Activated CD4-positive, alpha-beta T cell treated with anti-CD3 and anti-CD28 coated beads, Interleukin-2, amount 10 ng/mL, durations not matched to agents 7 days and 5 days (primary cell): ENCODE measurements at regions not wholly inside any gene's neighbourhood (a gene's known extent, or its start where the extent isn't known, plus 50 kb on each side); places are given as distances from the start of the nearest gene placed in this dataset.
"Not testable (repeated sequence)": the region's sequence is repeated elsewhere in the genome, so short reads cannot be mapped to it uniquely, and the experiment has no call there.

Experiments
- CTCF ChIA-PET: fragments of 350-600 bp; sonication (Branson Sonifier 250); formaldehyde crosslinking; loops from one replicate; lab custom pipeline; 2021; ENCODE audit warnings: antibody characterized with exemption; lab: Charles Lee
- POLR2A ChIA-PET: fragments of 350-600 bp; sonication (Branson Sonifier 250); formaldehyde crosslinking; loops from one replicate; lab custom pipeline; 2021; ENCODE audit warnings: antibody characterized with exemption; lab: Charles Lee
- DNase-seq: peaks from one replicate; pipeline ENCODE4 v3.0.0-alpha.2; 2020
- H3K27ac Mint-ChIP-seq: one replicate; pipeline ENCODE4 v1.8.0; 2021; ENCODE audit warnings: mild to moderate bottlenecking, moderate library complexity, mixed read lengths
- H3K27me3 Mint-ChIP-seq: one replicate; pipeline ENCODE4 v1.8.0; 2021; ENCODE audit warnings: mixed read lengths
- H3K36me3 Mint-ChIP-seq: one replicate; pipeline ENCODE4 v1.8.0; 2021; ENCODE audit warnings: low read depth, mixed read lengths
- H3K4me1 Mint-ChIP-seq: one replicate; pipeline ENCODE4 v1.8.0; 2021; ENCODE audit warnings: mixed read lengths
- H3K4me3 Mint-ChIP-seq: one replicate; pipeline ENCODE4 v1.8.0; 2021; ENCODE audit warnings: mild to moderate bottlenecking, moderate library complexity, mixed read lengths
- H3K9me3 Mint-ChIP-seq: one replicate; pipeline ENCODE4 v1.8.0; 2021; ENCODE audit warnings: mixed read lengths

- Mint-ChIP-seq H3K4me3 (no peak overlapping the region), H3K9me3 (peaks cover 6% of the 10 kb centered on the region), H3K27ac (no peak overlapping the region), H3K4me1 (peaks cover 9% of the 10 kb centered on the region), H3K27me3 (peaks cover 4% of the 10 kb centered on the region), H3K36me3 (peaks cover 2% of the 10 kb centered on the region)
- POLR2A ChIA-PET: interaction anchor here (0.6 kb wide), 1 partner anchor 44 kb away, joined by 3 read pairs; no protein-coding TSS in a partner anchor
- DNase-seq: no peak
- CTCF ChIA-PET: interaction anchor here (1.6 to 1.9 kb wide), 2 partner anchors 11 to 38 kb away, joined by 3 to 5 read pairs; no protein-coding TSS in a partner anchor
These were observed 109.6 kb upstream of the SP4 start for GRCh38 chr7:21317966-21318915.

GRCh38 chr7:21318916-21319270 lies 109.0 kb upstream of the SP4 start:
- Mint-ChIP-seq H3K4me1 (peaks cover 9% of the 10 kb centered on the region), H3K27me3 (peaks cover 4% of the 10 kb centered on the region), H3K27ac (no peak overlapping the region), H3K9me3 (peaks cover 8% of the 10 kb centered on the region), H3K4me3 (no peak overlapping the region), H3K36me3 (peaks cover 2% of the 10 kb centered on the region)
- POLR2A ChIA-PET: interaction anchor here (0.6 kb wide), 1 partner anchor 45 kb away, joined by 3 read pairs; no protein-coding TSS in a partner anchor
- no peak for DNase-seq
- CTCF ChIA-PET: interaction anchor here (1.6 to 1.9 kb wide), 2 partner anchors 11 to 38 kb away, joined by 3 to 5 read pairs; no protein-coding TSS in a partner anchor

DNA sequence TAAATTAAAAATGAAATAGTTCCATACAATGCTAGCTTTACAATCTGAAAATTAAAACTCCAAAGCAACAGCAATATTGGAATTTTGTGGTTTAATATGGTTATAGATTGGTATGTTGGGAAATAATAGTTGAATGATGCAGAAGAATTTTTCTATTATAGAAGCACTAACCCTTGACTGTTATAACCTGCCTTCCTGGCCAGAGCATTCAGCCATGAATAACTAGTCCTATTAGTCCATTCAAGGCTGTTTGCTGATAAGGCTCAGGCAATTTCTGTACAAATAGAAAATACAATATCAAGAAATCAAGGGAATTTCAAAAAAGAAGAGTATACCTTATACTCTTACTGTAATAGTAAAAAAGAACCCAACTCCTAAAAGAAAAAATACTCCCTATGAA lies 101.6 kb upstream of the SP4 start:
- ChIA-PET POLR2A (no interaction called here), CTCF (no interaction called here)
- H3K36me3 Mint-ChIP-seq: peaks cover 19% of the 10 kb centered on the region
- no peak overlapping the region for H3K27ac Mint-ChIP-seq
- H3K27me3 Mint-ChIP-seq: no peaks in the 10 kb centered on the region
- peaks cover 30% of the 10 kb centered on the region for H3K9me3 Mint-ChIP-seq
- H3K4me3 Mint-ChIP-seq: no peak overlapping the region
- peaks cover 10% of the 10 kb centered on the region for H3K4me1 Mint-ChIP-seq
- DNase-seq: no peak

GRCh38 chr7:21326921-21327320 lies 101.0 kb upstream of the SP4 start:
- POLR2A ChIA-PET: no interaction called here

DNA sequence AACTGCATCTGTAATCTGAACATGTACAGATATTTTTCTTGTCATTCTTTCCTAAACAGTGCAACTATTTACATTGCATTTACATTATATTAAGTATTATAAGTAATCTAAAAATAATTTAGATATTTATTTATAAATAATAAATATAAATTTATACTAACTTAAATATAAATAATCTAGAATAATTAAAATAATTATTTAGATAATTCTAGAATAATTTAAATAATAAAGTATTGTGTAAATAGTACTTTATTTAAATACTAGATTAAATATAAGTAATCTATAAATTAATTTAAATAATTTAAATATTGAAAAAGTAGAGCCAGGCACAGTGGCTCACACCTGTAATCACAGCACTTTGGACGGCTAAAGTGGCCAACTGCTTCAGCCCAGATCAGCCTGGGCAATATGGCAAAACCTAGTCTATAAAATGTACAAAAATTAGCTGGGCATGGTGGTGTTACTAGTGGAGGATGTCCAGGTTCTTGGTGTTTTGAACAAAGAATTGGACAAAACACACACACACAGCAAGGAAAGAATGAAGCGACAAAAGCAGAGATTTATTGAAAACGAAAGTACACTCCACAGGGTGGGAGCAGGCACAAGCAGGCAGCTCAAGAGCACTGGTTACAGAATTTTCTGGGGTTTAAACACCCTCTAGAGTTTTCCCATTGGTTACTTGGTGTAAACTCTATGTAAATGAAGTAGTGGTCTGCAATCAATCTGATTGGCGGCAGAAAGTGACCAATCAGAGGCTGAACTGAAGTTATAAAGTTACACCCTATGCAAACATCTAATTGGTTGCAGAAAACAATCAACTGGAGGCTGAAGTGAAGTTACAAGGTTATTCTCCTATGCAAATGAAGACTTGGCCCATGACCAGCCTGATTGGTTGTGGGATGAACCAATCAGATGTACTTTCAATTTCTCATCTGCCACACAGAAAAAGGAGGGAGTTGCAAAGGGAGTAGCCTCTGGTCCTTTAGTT lies 100.2 kb upstream of the SP4 start:
- Mint-ChIP-seq H3K27me3 (peaks cover 2% of the 10 kb centered on the region), H3K27ac (no peak overlapping the region), H3K9me3 (peaks cover 30% of the 10 kb centered on the region), H3K36me3 (peaks cover 20% of the 10 kb centered on the region), H3K4me1 (peaks cover 10% of the 10 kb centered on the region), H3K4me3 (no peak overlapping the region)
- CTCF ChIA-PET: interaction anchor here (0.6 to 3.1 kb wide), 2 partner anchors 10 to 18 kb away, joined by 3 to 14 read pairs; no protein-coding TSS in a partner anchor
- DNase-seq: no peak
- POLR2A ChIA-PET: no interaction called here

More at GRCh38 chr7:21326921-21327320, 101.0 kb upstream of the SP4 start:
- no peak overlapping the region for H3K27ac Mint-ChIP-seq
- no peak overlapping the region for H3K4me3 Mint-ChIP-seq
- peaks cover 19% of the 10 kb centered on the region for H3K36me3 Mint-ChIP-seq
- no peak for DNase-seq
- peaks cover 10% of the 10 kb centered on the region for H3K4me1 Mint-ChIP-seq
- CTCF ChIA-PET: interaction anchor here (3.1 kb wide), 1 partner anchor 11 kb away, joined by 14 read pairs; no protein-coding TSS in a partner anchor
- H3K27me3 Mint-ChIP-seq: no peaks in the 10 kb centered on the region
- H3K9me3 Mint-ChIP-seq: peaks cover 30% of the 10 kb centered on the region

- Mint-ChIP-seq H3K36me3 (peaks cover 24% of the 10 kb centered on the region), H3K27ac (no peak overlapping the region), H3K4me1 (peaks cover 16% of the 10 kb centered on the region), H3K27me3 (peaks cover 2% of the 10 kb centered on the region), H3K4me3 (no peak overlapping the region), H3K9me3 (peaks cover 26% of the 10 kb centered on the region)
- ChIA-PET POLR2A (interaction anchor here (0.6 kb wide), 1 partner anchor 8 kb away, joined by 3 read pairs; no protein-coding TSS in a partner anchor), CTCF (interaction anchor here (0.5 to 1.7 kb wide), 2 partner anchors 11 to 39 kb away, joined by 3 to 5 read pairs; no protein-coding TSS in a partner anchor)
- DNase-seq: no peak
These were observed 97.3 kb upstream of the SP4 start for GRCh38 chr7:21330462-21331178.

- CTCF ChIA-PET: interaction anchor here (1.2 kb wide), 1 partner anchor 21 kb away, joined by 3 read pairs; no protein-coding TSS in a partner anchor
- H3K4me1 Mint-ChIP-seq: peaks cover 44% of the 10 kb centered on the region
- H3K9me3 Mint-ChIP-seq: peaks cover 32% of the 10 kb centered on the region
- H3K27ac Mint-ChIP-seq: no peak overlapping the region
- H3K27me3 Mint-ChIP-seq: peaks cover 2% of the 10 kb centered on the region
- H3K4me3 Mint-ChIP-seq: no peak overlapping the region
- POLR2A ChIA-PET: no interaction called here
- no peak for DNase-seq
- peaks cover 37% of the 10 kb centered on the region for H3K36me3 Mint-ChIP-seq
These were observed 93.0 kb upstream of the SP4 start for GRCh38 chr7:21334906-21335305.

- Mint-ChIP-seq H3K27ac (peak overlapping the region; percentile 12), H3K4me1 (peaks cover 61% of the 10 kb centered on the region)
- POLR2A ChIA-PET: no interaction called here
These were observed 91.1 kb upstream of the SP4 start for GRCh38 chr7:21336743-21337142.

GRCh38 chr7:21338728-21339164 lies 89.1 kb upstream of the SP4 start:
- Mint-ChIP-seq H3K27me3 (no peaks in the 10 kb centered on the region), H3K27ac (peak overlapping the region; percentile 96), H3K9me3 (peaks cover 50% of the 10 kb centered on the region), H3K4me1 (peaks cover 70% of the 10 kb centered on the region), H3K4me3 (peak overlapping the region; percentile 23), H3K36me3 (peaks cover 70% of the 10 kb centered on the region)
- CTCF ChIA-PET: interaction anchor here (0.6 to 2.7 kb wide), 10 partner anchors 9 to 115 kb away, joined by 3 to 14 read pairs (median 4); no protein-coding TSS in a partner anchor
- peak; percentile 67 for DNase-seq
- POLR2A ChIA-PET: interaction anchor here (0.6 to 1.3 kb wide), 7 partner anchors 8 to 89 kb away, joined by 3 to 9 read pairs (median 3); partner anchors contain the start of gene SP4

More at GRCh38 chr7:21336743-21337142, 91.1 kb upstream of the SP4 start:
- Mint-ChIP-seq H3K4me3 (no peak overlapping the region), H3K9me3 (peaks cover 46% of the 10 kb centered on the region), H3K36me3 (peaks cover 55% of the 10 kb centered on the region), H3K27me3 (peaks cover 2% of the 10 kb centered on the region)
- DNase-seq: no peak
- CTCF ChIA-PET: interaction anchor here (0.6 to 2.7 kb wide), 2 partner anchors 8 to 61 kb away, joined by 3 to 14 read pairs; no protein-coding TSS in a partner anchor

DNA sequence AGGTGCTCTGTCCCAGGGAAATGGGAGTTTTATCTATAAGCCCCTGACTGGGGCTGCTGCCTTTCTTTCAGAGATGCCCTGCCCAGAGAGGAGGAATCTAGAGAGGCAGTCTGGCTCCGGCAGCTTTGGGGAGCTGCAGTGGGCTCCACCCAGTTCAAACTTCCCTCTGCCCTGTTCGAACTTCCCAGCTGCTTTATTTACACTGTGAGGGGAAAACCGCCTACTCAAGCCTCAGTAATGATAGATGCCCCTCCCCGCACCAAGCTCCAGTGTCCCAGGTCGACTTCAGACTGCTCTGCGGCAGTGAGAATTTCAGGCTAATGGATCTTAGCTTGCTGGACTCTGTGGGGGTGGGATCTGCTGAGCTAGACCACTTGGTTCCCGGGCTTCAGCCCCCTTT lies 83.0 kb upstream of the SP4 start:
- DNase-seq, H3K4me3 Mint-ChIP-seq, H3K27me3 Mint-ChIP-seq, POLR2A ChIA-PET: not testable (repeated sequence)
- Mint-ChIP-seq H3K36me3 (peaks cover 57% of the 10 kb centered on the region), H3K4me1 (peaks cover 32% of the 10 kb centered on the region), H3K27ac (peak overlapping the region; percentile 46), H3K9me3 (peaks cover 40% of the 10 kb centered on the region)
- CTCF ChIA-PET: interaction anchor here (1.1 to 2.1 kb wide), 2 partner anchors 14 to 89 kb away, joined by 3 to 5 read pairs; no protein-coding TSS in a partner anchor

DNA sequence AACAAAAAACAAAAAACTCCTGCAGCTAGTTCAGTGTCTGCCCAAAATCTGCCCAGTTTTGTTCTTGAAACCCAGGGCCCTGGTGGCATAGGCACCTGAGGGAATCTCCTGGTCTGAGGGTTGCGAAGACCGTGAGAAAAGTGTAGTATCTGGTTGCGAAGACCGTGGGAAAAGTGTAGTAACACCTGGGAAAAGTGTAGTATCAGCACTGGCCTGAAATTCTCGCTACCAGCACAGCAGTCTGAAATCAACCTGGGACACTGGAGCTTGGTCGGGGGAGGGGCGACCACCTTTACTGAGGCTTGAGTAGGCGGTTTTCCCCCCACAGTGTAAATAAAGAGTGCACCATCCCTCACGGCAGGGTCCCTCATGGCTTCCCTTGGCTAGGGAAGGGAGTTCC lies 82.5 kb upstream of the SP4 start:
- H3K9me3 Mint-ChIP-seq: peaks cover 36% of the 10 kb centered on the region
- H3K4me1 Mint-ChIP-seq: peaks cover 27% of the 10 kb centered on the region
- POLR2A ChIA-PET: no interaction called here

More for the DNA sequence above, 82.5 kb upstream of the SP4 start:
- peaks cover 53% of the 10 kb centered on the region for H3K36me3 Mint-ChIP-seq
- no peak overlapping the region for H3K4me3 Mint-ChIP-seq
- CTCF ChIA-PET: interaction anchor here (2.1 kb wide), 1 partner anchor 13 kb away, joined by 5 read pairs; no protein-coding TSS in a partner anchor
- no peaks in the 10 kb centered on the region for H3K27me3 Mint-ChIP-seq
- DNase-seq: no peak
- H3K27ac Mint-ChIP-seq: peak overlapping the region; percentile 46
